ENCODE measurements at regions not wholly inside any gene's neighbourhood (a gene's known extent, or its start where the extent isn't known, plus 50 kb on each side); places are given as distances from the start of the nearest gene placed in this dataset.

GRCh38 chrX:69031971-69032391 is 133.3 kb downstream of the PJA1 start:
- Mint-ChIP-seq H3K4me1 (no peaks in the 10 kb centered on the region), H3K9me3 (no peaks in the 10 kb centered on the region), H3K27ac (no peak overlapping the region), H3K27me3 (no peaks in the 10 kb centered on the region), H3K4me3 (no peak overlapping the region), H3K36me3 (ENCODE audit: low read depth) (no peaks in the 10 kb centered on the region)
- ATAC-seq (replicated peaks): no peak

DNA sequence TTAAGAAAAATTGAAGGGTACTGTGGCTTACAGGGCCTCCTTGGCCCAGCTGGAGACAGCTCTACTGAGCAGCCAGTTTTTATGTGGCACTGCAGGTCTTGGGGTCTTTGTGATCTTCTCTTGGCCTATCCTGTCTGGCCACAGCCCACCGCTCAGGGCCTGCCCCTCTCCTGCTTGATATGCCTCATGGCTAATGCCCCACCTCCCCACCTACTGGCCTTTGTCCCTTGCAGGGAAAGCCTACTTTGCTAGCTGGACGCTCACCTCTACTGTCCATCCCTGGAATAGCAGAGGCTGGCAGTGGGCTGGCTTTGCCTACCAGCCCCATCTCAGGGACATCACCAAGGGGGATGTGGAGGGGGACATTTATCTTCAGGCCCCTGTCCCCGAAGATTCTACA is 134.1 kb downstream of the PJA1 start:
- Mint-ChIP-seq H3K36me3 (ENCODE audit: low read depth) (no peaks in the 10 kb centered on the region), H3K4me3 (no peak overlapping the region), H3K9me3 (no peaks in the 10 kb centered on the region), H3K27me3 (no peaks in the 10 kb centered on the region), H3K4me1 (no peaks in the 10 kb centered on the region), H3K27ac (no peak overlapping the region)
- ATAC-seq (replicated peaks): no peak

DNA sequence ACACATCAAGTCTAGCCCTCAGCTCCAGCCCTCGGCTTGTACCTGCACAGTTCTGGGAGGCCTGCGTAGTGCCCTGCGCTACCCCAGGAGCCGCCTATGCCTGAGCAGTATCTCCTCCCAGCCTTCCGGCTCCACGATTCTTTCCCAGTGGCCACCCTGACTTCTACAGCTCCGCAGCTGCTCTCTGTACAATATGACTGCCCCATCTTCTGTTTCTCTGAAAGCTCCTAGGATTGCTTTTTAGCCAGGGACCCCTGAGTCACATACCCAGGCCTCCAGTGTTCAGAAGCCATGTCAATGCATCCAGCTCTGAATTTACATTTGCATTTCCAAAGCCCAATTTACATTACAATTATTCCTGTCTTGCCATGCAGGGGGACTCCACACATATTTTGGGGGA is 135.5 kb downstream of the PJA1 start:
- H3K27me3 Mint-ChIP-seq: no peaks in the 10 kb centered on the region
- no peak overlapping the region for H3K4me3 Mint-ChIP-seq
- no peaks in the 10 kb centered on the region for H3K4me1 Mint-ChIP-seq
- no peak overlapping the region for H3K27ac Mint-ChIP-seq
- H3K9me3 Mint-ChIP-seq: no peaks in the 10 kb centered on the region
- no peak for ATAC-seq (replicated peaks)
- no peaks in the 10 kb centered on the region for H3K36me3 Mint-ChIP-seq (ENCODE audit: low read depth)

DNA sequence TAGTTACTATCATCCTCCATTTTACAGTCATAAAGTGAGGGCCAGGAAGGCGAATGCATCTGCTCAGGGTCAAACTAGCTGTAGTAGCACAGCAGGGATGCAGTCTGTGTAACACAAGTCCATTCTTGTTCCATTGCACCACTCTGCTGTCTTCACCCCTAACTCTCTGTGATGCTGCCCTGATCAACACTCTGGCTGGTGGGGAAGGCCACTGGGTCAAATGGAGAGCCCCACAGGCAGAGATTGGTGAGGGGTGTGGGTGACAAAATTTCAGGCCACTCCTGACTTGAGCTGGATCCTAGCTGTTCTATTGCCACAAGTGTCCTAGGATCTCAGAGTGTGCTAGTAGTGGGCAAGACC is 136.5 kb downstream of the PJA1 start:
- H3K4me3 Mint-ChIP-seq: no peak overlapping the region
- no peaks in the 10 kb centered on the region for H3K9me3 Mint-ChIP-seq
- no peaks in the 10 kb centered on the region for H3K27me3 Mint-ChIP-seq
- no peaks in the 10 kb centered on the region for H3K4me1 Mint-ChIP-seq
- ATAC-seq (replicated peaks): no peak
- no peak overlapping the region for H3K27ac Mint-ChIP-seq
- no peaks in the 10 kb centered on the region for H3K36me3 Mint-ChIP-seq (ENCODE audit: low read depth)

GRCh38 chrX:69028006-69028760 is 137.1 kb downstream of the PJA1 start:
- no peaks in the 10 kb centered on the region for H3K4me1 Mint-ChIP-seq
- no peaks in the 10 kb centered on the region for H3K27me3 Mint-ChIP-seq
- H3K9me3 Mint-ChIP-seq: no peaks in the 10 kb centered on the region
- no peak overlapping the region for H3K4me3 Mint-ChIP-seq
- no peaks in the 10 kb centered on the region for H3K36me3 Mint-ChIP-seq (ENCODE audit: low read depth)
- H3K27ac Mint-ChIP-seq: no peak overlapping the region
- ATAC-seq (replicated peaks): no peak

GRCh38 chrX:69027181-69028005 is 137.9 kb downstream of the PJA1 start:
- no peaks in the 10 kb centered on the region for H3K36me3 Mint-ChIP-seq (ENCODE audit: low read depth)
- no peak overlapping the region for H3K4me3 Mint-ChIP-seq
- ATAC-seq (replicated peaks): no peak
- no peaks in the 10 kb centered on the region for H3K27me3 Mint-ChIP-seq
- H3K4me1 Mint-ChIP-seq: no peaks in the 10 kb centered on the region
- no peaks in the 10 kb centered on the region for H3K9me3 Mint-ChIP-seq
- no peak overlapping the region for H3K27ac Mint-ChIP-seq

DNA sequence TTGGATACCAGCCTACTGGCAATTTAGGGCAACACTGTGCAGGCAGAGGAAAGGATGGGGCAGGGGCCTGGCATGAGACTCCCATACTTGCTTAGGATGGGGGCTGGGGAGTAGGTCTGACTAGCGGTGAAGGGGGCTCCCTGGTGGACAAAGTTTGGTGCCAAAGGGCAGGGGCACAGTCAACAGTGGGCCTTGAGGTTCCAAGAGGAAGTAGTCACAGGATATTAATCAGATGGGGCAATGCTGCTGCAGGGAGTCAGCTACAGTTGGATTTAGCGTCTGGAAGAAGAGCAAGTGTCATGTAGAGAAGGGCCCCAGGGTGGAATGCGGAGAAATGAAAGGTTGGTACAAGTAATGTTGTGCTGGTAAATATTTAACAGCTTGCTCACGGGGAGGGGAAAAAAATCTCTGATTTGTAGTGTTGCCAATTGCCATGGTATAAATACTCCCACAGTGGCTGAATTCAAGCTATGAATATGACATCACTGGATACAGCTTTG is 139.4 kb downstream of the PJA1 start:
- H3K4me3 Mint-ChIP-seq: no peak overlapping the region
- no peak overlapping the region for H3K27ac Mint-ChIP-seq
- H3K9me3 Mint-ChIP-seq: no peaks in the 10 kb centered on the region
- H3K36me3 Mint-ChIP-seq (ENCODE audit: low read depth): no peaks in the 10 kb centered on the region
- ATAC-seq (replicated peaks): no peak
- H3K4me1 Mint-ChIP-seq: no peaks in the 10 kb centered on the region
- H3K27me3 Mint-ChIP-seq: no peaks in the 10 kb centered on the region

- no peaks in the 10 kb centered on the region for H3K36me3 Mint-ChIP-seq (ENCODE audit: low read depth)
- no peak overlapping the region for H3K4me3 Mint-ChIP-seq
- H3K27me3 Mint-ChIP-seq: no peaks in the 10 kb centered on the region
- ATAC-seq (replicated peaks): no peak
- no peaks in the 10 kb centered on the region for H3K9me3 Mint-ChIP-seq
- H3K4me1 Mint-ChIP-seq: no peaks in the 10 kb centered on the region
- no peak overlapping the region for H3K27ac Mint-ChIP-seq
These were observed 140.3 kb downstream of the PJA1 start for GRCh38 chrX:69024931-69025330.

DNA sequence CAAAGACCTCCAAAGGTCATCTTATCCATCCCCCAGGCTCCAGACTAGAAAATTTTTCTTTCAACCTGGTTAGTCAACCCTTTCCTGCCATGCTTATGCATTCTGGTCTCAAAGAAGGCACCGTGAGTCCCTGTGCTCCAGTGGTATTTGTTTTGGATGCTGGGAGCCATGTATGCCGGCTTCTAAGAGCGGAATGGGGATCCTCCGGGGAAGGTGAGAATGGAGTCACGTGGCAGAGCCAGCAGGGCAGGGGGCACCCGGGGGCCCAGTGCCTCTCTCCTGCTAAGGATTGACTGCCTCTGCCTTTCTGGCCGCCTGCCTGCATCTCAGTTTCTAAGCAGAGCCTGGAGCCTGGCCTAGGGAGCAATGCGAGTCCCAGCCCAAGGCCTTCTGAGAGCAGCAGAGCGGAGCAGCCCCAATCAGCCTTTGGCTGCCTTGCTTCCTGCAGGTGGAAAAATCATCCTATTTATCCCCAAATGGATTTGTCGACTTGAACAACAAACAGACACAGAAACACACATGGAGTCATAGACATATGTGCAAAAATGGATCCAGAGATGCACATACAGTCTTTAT is 141.0 kb downstream of the PJA1 start:
- ATAC-seq (replicated peaks): no peak
- Mint-ChIP-seq H3K27ac (no peak overlapping the region), H3K27me3 (no peaks in the 10 kb centered on the region), H3K9me3 (no peaks in the 10 kb centered on the region), H3K4me3 (no peak overlapping the region), H3K4me1 (no peaks in the 10 kb centered on the region), H3K36me3 (ENCODE audit: low read depth) (no peaks in the 10 kb centered on the region)

- Mint-ChIP-seq H3K4me3 (no peak overlapping the region), H3K4me1 (no peaks in the 10 kb centered on the region), H3K27ac (no peak overlapping the region), H3K9me3 (no peaks in the 10 kb centered on the region), H3K27me3 (no peaks in the 10 kb centered on the region), H3K36me3 (ENCODE audit: low read depth) (no peaks in the 10 kb centered on the region)
- ATAC-seq (replicated peaks): no peak
These were observed 142.8 kb downstream of the PJA1 start for GRCh38 chrX:69022430-69022829.

GRCh38 chrX:69021141-69021960 is 143.9 kb downstream of the PJA1 start:
- no peaks in the 10 kb centered on the region for H3K9me3 Mint-ChIP-seq
- H3K36me3 Mint-ChIP-seq (ENCODE audit: low read depth): no peaks in the 10 kb centered on the region
- no peak for ATAC-seq (replicated peaks)
- no peaks in the 10 kb centered on the region for H3K27me3 Mint-ChIP-seq
- no peak overlapping the region for H3K27ac Mint-ChIP-seq
- H3K4me3 Mint-ChIP-seq: no peak overlapping the region
- H3K4me1 Mint-ChIP-seq: no peaks in the 10 kb centered on the region

- no peaks in the 10 kb centered on the region for H3K4me1 Mint-ChIP-seq
- H3K27ac Mint-ChIP-seq: no peak overlapping the region
- no peaks in the 10 kb centered on the region for H3K9me3 Mint-ChIP-seq
- H3K4me3 Mint-ChIP-seq: no peak overlapping the region
- no peaks in the 10 kb centered on the region for H3K27me3 Mint-ChIP-seq
- no peaks in the 10 kb centered on the region for H3K36me3 Mint-ChIP-seq (ENCODE audit: low read depth)
- ATAC-seq (replicated peaks): no peak
These were observed 144.9 kb downstream of the PJA1 start for GRCh38 chrX:69020316-69020715.

DNA sequence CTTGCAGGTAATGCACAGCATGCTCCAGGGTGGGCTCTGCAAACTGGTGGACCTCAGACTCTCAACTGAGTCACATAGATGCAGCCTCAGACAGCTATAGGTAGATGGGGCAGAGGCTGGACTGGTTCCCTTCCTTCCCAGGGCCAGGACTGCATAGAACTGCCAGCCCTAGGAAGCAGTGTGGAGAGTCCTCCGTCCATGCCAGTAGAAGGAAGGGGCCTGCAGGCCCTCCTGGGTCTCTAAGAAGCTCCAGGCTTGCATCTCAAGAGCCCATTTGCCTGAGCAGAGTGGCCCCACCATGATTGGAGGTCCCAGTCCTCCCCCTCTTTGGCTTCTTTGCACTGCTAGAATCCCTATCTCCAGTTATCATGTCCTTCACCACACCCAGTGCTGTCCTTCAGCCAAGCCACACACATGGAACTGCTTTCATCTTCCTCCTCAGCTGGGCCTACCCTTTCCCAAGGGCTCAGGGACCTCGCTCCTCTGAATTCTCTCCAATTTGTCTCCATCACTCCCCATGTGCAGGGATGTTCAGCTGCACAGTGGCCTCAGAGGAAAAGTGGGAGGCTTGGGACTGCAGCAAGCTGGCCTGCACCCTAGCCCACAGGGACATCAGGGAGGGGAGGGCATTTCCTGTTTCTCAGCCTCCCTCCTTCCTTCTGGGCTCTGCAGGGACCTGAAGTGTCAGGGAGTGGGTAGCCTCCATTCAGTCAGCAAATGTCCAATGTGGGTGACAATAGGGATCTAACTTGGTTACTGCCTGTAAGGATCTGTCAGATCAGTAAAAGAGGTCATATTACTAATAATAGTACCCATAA is 146.0 kb downstream of the PJA1 start:
- no peak overlapping the region for H3K4me3 Mint-ChIP-seq
- H3K4me1 Mint-ChIP-seq: no peaks in the 10 kb centered on the region
- H3K27ac Mint-ChIP-seq: no peak overlapping the region
- H3K36me3 Mint-ChIP-seq (ENCODE audit: low read depth): no peaks in the 10 kb centered on the region
- no peaks in the 10 kb centered on the region for H3K27me3 Mint-ChIP-seq
- ATAC-seq (replicated peaks): no peak
- no peaks in the 10 kb centered on the region for H3K9me3 Mint-ChIP-seq
